Globus pallidus (tissue), 1 donor: ENCODE measurements at regions not wholly inside any gene's neighbourhood (a gene's known extent, or its start where the extent isn't known, plus 50 kb on each side); places are given as distances from the start of the nearest gene placed in this dataset.
"Not testable (repeated sequence)": the region's sequence is repeated elsewhere in the genome, so short reads cannot be mapped to it uniquely, and the experiment has no call there.

ENCODE experiments used
- DNase-seq: peaks from one replicate; pipeline ENCODE4 v3.0.0-alpha.2; 2015; ENCODE audit warnings: low spot score

DNA sequence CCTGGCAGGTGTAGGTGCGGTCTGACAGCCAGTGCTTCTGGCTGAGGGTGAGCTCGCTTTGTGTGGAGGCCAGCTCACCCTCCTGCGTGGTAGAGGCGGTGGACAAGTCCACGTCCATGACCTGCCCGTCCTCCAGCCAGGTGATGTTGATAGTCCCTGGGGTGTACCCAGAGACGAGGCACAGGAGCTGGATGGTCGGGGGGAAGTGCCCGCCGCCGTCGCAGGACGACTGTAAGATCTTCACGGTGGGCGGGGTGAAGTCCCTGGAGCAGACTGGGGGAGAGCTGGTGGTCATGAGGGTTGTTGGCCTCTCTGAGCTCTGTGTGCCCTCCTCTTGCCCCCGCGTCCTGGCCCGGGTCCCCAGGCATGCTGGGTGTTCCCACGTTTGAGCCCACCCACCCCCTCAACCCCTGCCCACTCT lies 74.6 kb downstream of the TMEM121 start:
- DNase-seq: no peak

DNA sequence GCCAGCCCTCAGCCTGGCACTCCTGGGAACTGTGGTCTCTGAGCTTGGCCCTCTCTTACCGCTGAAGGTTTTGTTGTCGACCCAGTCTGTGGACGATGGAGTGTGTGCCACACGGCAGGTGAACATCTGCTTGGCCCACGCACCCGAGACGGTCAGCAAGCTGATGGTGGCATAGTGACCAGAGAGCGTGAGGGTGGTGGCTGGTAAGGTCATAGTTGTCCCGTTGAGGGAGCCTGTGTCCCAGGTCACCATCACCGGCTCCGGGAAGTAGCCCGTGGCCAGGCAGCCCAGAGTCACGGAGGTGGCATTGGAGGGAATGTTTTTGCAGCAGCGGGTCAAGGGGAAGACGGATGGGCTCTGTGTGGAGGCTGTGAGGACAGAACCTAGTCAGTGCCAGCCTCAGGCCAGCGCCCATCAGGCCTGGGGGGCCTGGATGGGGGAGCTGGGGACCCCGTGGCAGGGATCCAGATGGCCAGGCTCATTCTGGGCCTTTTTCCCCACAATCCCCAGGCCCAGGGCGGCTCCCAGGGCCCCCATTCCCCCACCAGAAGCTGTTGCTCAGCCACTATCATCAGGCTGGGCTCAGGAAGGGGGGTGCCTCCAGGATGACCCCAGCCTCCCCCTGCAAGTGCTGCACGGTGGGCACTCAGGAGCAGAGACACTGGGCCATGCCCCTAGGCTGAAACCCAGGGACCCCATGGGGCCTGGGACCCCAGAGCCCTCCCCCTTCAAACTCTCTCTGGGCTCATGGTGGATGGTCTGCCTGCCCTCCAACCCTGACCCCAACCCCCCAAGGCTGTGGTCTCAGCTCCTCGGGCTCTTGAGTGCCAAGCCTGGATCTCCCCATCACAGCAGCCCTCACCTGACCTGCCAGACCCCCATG lies 75.2 kb downstream of the TMEM121 start:
- DNase-seq: no peak

DNA sequence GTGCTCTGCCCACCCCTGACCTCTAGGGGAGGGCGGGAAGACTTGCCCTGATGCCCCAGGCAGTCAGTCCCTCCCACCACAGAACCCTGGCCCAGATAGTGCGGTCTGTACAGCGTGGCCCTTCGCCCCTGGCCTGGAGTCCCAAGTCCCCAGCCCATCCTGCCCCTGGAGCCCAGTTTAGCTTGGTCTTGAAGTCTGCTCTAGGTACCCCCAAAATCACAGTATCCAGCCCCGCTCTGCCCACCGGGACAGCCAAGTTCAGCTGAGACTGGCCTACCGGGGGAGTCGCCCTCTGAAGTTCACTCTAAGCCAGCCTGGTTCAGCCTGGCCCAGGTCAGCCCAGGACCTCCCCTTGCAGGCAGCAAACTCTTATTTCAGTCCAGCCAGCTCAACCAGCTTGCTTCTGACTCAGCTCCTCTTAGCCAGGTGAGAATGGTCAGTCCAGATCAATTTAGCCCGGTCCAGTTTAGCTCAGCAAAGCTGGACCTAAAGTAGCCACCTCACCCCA lies 75.9 kb downstream of the TMEM121 start:
- DNase-seq: no peak

DNA sequence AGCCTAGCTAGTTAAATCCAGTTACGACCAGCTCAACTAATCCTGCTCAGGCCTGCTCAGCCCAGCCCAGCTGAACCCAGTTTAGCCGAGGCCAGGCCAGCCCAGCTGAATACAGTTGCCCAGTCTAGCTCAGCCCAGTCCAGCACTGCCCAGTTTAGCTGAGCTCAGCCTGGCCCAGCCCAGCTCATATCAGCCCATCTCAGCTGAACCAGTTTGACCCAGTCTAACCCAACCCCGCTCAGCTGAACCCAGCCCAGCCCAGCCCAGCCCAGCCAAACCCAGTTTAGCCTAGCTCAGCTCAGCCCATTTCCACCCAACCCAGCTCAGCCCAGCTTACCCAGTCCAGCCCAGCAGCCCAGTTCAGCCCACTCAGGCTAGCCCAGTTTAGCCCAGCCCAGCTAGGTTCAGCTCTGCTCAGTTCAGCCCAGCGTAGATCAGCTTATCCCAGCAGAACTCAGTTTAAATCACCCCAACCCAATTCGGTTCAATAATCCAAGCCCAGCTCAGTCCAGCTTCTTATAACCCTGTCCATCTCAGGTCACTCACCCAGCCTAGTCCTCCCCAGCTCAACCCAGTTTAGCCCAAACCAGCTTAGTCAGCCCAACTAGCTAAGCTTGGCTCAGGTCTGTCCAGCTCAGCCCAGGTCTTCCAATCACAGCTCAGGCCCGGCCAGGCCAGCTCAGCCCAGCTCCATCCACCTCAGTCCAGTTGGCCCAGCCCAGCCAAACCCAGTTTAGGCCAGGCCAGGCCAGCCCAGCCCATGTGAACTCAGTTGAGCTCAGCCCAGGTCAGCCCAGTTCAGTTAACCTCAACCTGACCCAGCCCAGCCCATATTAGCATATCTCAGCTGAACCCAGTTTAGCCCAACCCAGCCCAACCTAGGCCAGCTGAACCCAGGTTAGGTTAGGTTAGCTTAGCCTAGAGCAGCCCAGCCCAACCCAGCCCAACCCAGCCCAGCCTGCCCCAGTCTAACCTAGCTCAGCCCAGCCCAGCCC lies 76.7 kb downstream of the TMEM121 start:
- DNase-seq: no peak

DNA sequence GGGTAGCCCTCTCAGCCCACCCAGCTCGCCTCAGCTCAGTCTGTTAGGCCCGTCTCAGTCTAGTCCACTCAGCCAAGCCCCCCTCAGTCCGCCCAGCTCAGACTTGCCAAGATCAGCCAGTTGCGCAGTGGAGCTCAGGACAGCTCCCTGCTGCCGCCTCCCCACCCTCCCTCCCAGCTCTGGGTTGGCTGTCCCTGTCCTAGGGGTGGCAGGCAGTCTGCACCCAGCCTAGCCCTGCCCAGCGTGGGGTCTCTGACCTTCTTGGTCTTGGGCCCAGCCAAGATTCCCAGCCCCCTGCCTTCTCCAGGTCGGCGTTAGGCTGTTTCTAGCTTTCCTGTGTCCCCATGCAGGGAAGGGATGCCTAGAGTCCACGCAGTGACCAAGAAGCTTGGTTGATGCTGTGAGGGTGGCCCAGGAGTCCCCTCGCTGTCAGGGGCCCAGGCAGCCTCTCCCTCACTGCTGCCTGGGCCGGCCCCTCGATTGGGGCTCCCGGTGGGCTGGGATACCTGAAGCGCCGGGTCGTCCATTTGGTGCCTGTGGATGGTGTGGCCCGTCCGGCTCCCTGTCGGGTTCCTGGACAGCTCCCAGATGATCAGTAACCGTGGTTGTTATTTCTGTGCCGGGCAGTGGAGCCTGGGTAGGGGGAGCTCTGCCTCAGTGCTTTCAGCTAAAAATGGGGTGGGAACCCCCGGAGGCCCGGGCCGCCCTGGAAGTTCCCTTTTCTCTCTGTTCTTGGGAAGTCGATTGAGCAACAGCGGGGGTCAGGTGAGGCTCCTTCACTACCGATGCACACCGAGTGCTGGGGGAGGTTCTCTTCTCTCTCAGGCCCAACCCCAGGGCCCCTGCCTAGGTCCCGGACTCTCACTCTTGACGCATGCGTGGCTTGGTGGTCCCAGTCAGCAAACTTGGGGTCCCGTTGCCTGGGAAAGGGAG lies 78.4 kb downstream of the TMEM121 start:
- not testable (repeated sequence) for DNase-seq

DNA sequence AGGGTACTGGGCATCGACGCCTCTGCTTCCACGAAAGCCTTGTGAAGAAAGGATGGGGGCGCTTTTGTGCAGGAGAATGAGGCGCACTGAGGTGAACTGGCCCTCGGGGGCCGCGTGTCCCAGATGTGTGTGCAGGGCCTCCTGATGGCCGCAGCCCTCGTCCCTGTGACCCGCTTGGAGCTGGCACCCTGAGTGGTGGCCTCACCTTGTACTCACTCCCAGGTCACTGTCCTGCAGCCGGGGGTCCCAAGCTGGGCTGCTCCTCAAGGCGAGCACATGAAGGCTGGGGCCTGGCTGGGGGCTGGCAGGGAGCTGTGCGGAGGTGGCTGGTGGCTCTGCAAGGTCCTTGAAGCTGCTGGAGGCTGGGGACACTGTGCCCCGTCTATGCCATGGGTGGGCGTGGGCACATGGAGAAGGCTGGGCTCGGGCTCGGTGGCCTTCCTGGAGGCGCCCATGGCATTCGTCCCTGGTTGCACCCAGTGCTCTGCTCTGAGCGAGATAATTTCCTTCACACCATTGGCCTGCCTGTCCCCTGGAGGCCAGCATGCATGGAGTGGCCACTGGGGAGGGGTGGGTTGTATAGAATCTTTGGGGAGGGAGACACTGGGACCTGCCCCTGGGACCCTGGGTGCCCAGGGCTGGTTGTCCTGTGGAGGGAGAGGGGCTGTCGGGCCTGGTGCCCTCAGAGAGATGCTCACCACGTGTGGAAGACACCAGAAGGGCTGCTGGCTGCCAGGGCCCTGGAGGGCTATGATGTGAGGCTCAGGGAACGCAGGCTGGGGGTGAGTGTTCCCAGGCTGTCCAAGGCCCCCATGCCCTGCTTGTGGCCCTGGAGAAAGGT lies 79.3 kb downstream of the TMEM121 start:
- no peak for DNase-seq

DNA sequence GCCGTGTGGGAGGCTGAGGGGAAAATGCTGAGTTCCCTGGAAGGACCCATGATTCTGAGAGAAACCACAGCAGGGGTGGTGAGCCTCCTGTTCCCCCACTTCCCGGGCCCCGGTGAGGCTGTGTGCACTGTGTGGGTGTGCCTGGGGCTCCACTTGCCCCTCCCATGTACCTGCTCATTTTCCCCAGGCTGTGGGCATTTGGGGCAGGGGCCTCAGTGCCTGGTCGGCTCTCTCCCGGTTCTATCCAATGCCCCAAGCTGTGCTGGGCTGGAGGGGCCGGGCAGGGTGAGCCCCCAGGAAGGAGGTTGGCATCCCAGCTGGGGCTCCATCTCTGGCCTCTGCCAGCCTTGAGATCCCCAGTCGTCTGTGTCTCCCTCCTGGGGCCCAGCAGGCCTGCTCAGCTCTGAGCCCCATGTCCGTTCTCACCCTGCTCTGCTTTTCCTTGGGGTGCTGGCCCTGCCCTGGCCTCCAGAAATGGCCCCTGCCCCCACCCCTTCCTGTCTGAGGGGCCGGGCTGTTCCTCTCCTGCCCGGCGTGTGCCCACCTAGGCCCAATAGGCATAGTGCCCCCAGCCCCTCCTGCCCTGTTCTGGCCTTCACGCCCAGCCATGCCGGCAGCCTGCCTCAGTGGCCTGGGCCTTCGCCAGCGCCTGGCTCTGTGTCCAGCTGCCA lies 80.1 kb downstream of the TMEM121 start:
- not testable (repeated sequence) for DNase-seq

DNA sequence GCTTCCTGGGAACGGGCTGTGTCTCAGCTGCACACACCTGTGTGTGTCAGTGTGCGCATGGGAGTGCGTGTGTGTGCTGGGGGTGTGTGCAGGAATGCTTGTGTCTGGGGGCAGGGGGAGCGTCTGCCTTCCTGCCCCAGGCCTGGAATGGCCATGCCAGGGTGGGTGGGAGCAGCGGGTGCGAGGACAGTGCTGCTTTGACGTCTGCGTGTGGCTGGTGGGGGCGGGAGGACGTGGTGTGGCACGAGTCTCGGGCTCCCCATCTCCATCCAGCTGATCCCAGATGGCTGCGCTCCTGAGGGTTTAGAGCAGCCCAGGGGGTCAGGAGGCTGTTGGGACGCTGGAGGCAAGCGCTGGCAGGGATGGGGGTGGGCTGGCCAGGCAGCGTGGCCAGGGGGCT lies 80.6 kb downstream of the TMEM121 start:
- not testable (repeated sequence) for DNase-seq

DNA sequence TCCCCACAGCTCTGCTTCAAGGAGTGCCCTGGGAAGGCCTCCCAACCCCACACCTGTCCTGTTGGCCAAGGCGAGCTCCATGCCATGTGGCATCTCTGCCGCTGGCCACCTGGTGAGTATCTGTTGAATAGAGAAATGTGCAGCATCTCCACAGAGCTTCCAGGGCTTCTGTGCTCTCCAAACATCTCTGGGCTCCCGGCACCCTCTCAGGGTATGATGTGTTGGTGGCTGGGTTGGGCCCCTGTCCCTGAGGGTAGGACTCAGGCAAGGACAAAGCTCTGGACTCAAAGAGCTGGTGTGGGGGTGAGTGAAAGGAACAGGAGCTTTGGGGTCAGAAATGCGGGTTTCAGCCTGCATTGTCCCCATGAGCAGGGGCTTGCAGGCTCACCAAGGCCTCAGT lies 88.6 kb downstream of the TMEM121 start:
- DNase-seq: not testable (repeated sequence)

DNA sequence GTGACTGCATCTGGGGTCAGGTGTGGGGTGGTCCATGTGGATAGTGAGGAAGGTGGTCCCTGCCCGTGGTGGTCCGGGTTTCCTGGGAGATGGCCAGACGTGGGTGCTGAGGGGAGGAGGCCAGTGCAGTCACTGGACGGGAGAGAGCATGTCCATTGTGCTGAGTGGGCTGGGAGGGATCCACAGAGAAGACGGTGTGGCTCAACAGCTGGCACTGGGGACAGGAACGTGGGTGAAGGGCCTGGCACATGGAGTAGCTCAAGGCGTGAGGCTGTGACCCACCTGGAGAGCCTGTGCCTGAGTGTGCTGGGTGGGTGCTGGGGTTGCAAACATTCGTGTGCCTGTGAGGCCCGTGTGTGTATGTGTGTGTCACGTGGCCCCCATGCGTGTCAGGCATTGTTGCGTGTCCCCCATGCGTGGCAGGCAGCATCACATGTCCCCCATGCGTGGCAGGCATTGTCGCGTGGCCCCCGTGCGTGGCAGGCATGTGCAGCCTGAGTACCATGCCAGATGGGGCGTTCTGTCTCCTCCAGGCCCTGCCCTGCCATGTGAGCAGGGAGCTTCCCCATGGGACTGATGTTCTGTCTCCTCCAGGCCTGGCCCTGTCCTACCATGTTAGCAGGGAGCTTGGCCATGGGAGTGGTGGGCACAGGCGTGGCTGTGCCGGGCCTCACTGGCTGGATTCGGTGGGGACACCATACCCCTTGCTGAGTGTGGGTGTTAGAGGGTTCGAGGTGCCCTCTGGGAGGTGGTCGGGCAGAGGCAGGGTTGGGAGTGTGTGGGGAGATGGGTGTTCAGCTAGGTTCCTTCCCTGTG lies 89.8 kb downstream of the TMEM121 start:
- DNase-seq: not testable (repeated sequence)

DNA sequence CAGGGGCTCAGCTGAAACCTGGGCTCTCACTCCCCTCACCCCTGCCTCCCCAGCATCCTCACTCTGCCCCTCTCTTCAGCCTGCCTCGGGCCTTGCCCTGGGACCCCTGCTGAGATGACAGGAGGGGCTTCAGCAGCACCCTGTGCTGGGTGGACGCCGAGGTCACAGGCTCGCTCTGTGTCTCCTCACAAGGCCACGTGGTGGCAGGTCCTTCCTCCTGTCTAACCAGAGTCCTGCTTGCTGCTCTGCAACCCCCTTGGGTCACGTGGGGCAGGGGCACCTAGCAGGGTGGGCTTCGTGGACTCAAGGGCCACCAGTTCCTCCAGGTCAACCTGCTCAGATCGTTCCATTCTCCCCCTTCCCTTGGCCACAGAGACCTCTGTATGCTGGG lies 90.4 kb downstream of the TMEM121 start:
- no peak for DNase-seq

DNA sequence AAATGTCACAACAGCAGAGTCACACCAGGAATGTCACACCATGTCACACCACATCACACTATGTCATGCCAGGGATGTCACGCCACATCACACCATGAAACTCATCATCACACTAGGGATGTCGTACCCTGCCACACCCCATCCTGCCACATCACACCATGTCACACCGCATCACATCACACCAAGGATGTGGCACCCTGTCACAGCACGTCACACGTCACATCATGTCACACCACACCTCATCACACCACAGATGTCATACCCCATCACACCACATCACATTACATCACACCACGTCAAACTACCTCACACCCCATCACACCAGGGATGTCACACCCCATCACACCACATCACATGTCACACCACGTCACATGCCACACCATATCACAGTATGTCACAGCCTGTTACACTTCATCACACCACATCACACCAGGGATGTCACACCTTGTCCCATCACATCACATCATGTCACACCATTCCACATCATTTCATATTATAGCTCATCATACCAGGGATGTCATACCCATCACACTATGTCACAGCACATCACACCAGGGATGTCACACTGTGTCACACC lies 90.9 kb downstream of the TMEM121 start:
- DNase-seq: no peak

DNA sequence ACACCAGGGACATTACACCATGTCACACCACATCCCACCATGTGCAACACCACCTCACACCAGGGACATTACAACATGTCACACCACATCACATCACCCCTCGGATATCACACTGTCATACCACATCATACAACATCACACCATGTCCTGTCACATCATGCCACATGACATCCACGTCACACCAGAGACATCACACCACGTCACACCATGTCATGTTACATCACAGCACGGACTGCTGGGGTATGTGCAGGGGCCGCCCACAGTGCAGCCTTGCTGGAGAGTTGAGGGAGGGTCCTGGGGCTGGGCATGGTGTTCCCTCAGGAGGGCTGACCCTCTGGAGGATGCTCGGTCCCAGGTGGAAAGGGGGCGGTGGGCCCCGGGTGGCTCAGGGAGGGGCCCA lies 91.4 kb downstream of the TMEM121 start:
- not testable (repeated sequence) for DNase-seq

DNA sequence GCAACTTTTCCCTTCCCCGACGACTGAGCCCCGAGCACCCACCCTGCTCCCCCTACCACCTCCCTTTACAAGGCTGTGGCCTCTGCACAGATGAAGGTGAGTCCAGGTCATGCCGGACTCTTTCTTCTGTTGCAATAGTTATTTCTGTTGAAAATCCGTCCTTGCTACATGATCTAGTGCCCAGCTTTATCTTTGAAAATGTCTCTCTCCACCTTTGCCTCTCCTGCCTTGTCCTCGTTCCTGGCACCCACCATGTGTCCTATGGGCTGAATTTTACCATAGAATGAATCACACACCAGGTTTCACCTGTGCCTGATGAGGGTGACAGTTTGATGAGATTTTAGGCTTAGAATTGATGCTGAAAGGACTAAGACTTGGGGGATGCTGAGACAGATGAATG lies 92.9 kb downstream of the TMEM121 start:
- not testable (repeated sequence) for DNase-seq

DNA sequence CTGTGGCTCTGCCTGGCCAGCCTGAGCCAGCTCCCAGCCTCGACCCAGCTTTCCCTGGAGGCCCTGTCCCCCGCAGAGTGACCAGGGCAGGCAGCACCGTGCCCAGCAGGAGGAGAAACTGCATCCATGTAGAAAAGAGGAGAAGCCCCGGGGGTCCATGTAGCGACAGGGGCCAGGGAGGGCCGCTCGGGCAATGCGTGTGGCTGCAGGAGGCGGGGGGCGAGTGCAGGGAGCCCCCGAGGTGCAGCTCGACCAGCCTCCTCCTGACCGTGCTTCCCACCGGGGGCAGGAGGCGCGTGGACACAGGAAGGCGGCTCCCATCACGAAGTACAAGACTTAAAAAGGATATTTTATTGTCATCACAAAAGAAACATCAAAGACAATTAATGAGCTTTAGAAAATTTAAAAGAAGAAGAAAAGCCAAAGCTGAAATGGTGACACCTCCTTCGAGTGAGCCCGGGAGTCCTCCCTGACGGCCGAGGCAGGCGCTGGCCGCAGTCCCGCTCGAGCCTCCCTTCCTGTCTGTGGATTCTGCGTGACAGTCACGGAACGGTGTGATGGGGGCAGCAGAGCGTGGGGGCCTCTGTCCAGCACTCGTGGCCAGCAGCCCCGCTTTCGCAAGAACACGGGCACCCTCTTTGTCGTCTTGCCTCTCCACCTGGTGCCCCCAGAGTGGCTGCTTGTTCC lies 93.9 kb downstream of the TMEM121 start:
- DNase-seq: not testable (repeated sequence)

DNA sequence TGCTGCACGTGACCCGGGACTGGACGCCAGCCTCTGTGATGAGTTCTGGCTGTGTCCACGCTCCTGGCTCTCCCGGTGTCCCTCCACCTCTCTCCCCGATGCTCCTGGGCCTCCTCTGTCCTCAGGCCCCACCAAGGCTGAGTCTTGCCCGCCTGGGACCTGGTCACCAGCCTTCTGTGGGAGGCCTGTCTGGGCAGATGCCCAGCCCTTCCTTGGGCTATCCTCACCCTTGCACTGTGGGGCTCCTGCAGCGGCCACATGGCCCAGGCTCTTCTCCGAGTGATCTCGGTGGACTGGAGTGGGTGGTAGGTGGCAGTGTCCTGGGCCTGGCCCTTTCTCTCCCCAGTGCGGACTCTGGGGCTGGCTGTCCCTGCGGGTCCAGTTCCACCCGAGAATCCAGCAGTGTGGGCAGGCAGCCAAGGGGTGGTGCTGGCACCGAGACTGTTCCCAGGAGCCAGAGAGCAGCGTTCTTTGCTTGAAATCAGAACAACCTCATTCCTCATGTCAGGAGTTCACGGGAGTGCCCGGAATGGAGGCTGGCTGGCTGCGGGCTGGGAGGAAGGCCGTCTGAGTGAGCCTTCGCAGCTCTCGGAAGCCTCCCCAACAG lies 94.6 kb downstream of the TMEM121 start:
- not testable (repeated sequence) for DNase-seq
